ENCODE measurements at regions not wholly inside any gene's neighbourhood (a gene's known extent, or its start where the extent isn't known, plus 50 kb on each side); places are given as distances from the start of the nearest gene placed in this dataset.

DNA sequence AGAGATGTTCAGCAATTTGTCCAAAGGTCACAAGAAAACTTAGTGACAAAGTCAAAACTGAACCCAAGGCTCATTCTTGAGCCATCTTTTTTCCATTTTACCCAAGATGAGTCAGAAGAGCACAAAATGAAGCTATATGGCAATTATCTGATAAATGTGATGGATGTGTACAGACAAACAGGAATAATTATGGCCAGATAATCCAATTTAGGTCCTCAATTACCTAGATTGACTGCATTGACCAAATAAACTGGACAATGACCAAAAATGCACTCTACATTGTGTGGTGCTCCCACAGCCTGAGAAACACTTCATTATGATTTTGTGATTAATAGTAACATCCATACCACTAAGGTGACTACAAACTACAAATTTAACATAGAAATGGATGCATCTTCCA lies 1105.8 kb downstream of the IGSF11 start:
- no peak for DNase-seq

- no peak for DNase-seq
Observed at GRCh38 chr3:117932441-117932840, 1102.2 kb downstream of the IGSF11 start.

GRCh38 chr3:117936159-117936558 lies 1098.5 kb downstream of the IGSF11 start:
- no peak for DNase-seq

DNA sequence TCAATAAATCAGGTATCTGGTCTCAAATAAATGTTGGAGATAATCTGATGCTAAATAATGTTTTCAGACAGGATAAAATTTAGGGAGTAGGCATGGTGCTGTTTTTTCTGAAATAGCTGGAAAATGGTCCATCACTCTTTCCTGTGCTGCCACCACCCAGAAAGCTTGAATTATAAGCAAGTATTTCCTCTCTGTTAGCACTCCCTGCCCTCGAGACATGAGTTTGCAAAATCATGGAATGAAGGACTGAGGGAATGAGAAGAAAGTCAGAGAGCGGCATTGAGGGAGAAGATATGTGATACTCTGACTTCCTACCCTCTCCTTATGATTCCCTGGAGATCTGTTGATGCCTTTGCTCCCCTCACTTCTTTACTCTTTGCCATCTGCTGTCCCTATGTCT lies 1095.7 kb downstream of the IGSF11 start:
- no peak for DNase-seq

DNA sequence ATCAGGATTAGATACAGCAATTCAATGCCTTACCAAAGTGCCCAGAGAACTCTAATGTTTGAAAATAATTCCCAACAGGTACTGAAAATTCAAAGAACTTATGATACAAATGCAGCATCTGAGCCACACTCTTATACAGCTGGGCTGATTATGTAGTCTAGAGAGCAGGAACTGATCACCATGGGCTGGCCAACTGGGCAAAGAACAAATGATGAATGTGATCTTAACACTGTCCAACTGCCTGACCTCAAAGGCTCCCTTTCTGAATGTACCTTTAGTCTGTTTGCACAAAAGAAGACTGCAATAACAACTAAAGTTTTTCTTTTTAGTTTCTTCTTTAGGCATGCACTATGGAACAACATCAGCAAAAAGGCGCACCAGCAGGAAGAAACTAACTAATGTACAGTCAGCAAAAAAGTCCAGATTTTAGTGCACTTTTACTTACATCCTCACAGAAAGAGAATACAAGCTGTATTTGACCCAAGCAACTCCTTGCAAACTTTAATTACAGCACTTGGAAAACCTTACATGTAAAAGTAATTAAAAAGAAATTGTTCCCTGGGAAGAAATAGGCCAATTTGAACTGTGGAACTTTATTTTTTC lies 1095.1 kb downstream of the IGSF11 start:
- no peak for DNase-seq

- DNase-seq, result no peak
Observed at GRCh38 chr3:117941015-117941414, 1093.6 kb downstream of the IGSF11 start.

GRCh38 chr3:117941756-117942155 lies 1092.9 kb downstream of the IGSF11 start:
- no peak for DNase-seq

DNA sequence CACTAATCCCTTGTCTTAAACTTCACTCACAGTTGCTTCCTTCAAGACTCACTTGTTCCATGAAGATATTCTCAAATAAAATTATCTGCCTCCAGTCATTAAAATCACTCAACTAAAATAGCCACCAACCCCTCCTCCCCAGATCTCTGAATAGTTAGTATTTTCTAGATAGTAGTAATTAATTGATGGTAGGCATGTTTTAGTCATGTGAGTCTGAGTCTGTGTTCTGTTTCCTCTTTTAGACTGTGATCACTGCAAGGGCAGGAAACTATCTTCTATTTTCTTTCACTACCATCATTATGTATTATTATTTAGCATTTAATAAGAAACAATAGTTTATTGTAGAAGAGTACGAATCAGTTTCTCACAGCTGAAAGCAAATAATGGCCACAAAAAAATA lies 1080.5 kb downstream of the IGSF11 start:
- DNase-seq, result no peak

- DNase-seq, result peak; percentile 19
Observed at GRCh38 chr3:117955196-117955595, 1079.5 kb downstream of the IGSF11 start.

DNA sequence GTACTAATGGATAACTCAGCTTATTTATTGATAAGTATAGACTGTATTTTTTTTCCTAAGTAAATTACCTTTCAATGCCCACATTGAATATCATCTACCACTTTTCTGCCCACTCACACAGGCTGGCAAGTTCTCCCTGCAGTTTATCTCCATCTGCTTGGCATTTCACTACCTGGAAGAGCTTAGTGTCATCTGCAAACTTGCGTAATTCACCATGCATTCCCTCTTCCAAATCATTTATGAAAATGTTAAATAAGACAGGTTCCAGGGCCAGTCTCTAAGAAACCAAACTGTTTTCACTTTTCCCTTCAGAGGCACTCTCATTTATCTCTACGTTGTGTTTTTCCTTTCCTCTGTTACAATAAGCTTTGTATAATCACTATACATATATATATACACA lies 1076.6 kb downstream of the IGSF11 start:
- DNase-seq, result no peak

- DNase-seq, result no peak
Observed at GRCh38 chr3:117962750-117963149, 1071.9 kb downstream of the IGSF11 start.

- no peak for DNase-seq
Observed at GRCh38 chr3:117963858-117964257, 1070.8 kb downstream of the IGSF11 start.

GRCh38 chr3:117964814-117965213 lies 1069.8 kb downstream of the IGSF11 start:
- no peak for DNase-seq

DNA sequence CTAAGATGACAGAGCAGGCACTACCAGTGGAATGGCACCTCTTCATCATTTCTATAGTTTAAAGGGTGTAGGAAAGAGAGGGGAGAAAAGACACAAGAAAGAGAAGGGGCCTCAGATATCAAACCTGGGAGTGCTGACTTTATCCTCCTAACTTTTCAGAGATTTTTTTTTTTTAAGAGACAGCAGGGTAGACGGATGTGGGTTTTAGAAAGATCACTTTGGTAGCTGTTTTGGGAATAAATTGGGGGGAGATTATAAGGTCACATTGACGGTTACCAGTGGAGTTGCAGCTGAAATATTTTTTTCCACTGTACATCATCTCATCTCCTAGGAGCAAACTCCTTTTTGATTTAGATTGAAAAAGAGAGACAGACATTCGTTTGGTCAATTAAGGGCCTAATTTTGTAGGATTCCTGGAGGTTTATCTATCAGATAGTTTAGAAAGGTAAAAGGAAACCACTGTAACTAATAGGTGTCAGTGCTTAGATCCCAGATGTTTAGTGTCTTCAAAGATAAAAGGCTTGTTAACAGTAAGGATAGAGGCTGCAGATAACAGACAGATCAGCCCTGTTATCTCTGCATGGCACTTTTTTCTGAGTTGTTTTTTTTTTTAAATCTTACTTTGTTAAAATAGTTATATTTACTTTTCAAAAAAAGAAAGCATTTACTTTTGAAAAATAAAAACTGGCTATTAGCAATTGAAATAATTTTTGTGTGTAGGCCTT lies 1057.0 kb downstream of the IGSF11 start:
- DNase-seq, result no peak

DNA sequence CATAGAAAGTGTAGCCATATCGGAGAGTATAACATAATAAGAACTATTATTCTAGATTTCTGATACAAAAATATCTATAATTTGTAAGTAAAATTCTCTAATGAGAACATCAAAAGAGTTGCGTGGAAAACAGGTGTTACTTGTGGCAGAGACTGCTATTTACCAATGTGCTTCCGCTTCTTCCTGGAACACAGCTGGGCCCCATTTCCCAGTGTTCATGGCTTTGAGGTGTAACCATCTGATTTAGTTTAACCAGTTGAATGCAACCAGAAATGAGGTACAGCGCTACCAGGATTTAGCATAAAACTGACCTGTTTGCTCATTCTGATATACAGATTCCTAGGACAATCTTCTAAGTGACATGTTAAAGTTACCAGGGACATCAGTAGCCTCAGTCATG lies 1055.2 kb downstream of the IGSF11 start:
- DNase-seq, result no peak

DNA sequence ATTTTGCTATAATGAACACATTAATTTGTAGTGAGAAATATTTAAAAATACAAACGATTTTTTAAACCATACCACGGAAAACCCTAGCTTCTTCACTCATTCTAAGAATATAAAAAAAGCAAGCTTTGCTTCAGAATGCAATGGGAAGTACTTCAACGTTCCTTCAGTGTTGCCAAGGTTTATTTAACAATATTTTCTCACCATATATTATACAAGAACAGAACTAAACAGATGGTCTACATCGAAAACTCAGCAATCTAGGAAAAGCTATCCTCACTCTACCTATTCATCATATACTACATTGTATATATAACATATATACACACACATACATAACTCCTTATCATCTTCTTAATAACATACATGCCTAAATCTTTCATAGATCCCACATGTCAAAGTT lies 1047.4 kb downstream of the IGSF11 start:
- DNase-seq, result no peak

DNA sequence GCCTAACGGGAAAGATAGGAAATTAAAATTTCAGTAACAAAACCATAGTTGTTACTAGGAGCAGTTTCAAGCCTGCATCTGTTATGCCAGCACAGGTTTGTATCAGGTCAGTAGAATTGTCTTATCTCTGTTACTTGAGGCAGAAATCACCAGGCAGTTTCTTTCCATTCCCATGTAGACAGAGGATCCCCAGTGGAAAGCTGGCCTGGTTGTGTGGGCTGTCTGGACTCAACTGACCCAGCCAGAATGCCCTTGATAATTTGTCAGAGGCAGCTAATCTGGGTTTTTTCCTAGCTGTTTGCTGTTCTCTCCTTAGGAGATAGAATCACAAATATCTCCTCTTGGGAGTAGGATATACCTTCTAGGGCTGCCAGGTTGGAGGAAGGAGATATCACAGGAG lies 1044.7 kb downstream of the IGSF11 start:
- no peak for DNase-seq

DNA sequence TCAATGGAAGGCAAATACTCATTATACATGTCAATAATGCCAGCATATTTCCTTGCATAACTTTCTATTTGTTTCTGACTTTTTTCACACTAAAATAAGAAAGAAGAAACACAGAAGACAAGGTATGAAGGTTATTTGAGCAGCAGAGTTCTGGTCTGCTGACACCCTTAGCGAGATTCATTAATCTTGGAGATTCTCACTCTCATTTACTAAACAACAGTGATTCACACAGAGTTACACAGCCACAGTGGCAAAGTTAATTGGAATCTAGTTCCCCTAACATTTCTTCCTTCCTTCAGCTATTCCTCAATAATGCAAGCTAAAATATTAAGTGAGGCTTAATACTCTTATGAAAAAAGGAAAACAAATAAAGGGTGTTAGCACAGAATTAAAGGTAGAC lies 1044.0 kb downstream of the IGSF11 start:
- no peak for DNase-seq

GRCh38 chr3:117995842-117996437 lies 1038.7 kb downstream of the IGSF11 start:
- DNase-seq, result peak; percentile 29

DNA sequence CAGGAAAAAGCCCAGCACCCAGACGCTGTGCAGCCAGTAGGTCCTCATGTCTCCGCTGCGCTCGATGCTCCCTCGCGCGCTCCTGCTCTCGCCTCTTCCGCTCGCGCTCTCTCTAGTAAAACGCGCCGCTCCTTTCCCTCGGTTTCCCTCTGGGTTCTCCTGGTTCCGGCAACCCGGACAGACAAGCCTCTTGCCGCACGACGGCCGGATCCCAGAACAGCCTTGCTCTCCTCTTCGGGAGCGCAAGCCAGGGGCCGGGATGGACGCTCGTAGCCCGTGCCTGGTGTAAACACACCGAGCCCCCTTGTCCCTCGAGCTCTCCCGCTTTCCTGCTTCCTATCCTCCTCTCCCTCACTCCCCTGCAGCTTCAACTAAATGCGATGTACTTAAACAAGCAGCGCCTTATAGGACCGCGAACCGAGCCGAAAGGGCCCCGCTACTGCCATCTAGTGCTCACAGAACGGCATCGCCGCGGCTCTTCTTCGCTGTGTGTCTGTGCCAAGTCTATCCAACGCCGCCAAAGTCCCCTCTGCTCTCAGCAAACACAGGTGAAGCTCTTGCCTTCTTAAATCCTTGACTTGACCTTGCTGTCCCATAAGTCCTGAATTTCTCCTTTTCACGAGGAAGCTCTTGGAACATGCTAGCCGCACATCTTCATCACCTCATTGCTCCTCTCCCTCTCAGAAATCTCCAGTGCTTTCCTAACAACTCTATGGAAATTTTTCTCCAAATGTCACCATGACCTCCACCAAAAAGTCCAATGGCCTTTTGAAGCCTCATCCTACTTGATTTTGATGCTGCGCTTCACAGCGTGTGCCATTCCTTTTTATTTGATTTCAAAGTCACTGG lies 1037.2 kb downstream of the IGSF11 start:
- peak; percentile 90 for DNase-seq

GRCh38 chr3:117998071-117998470 lies 1036.6 kb downstream of the IGSF11 start:
- DNase-seq, result no peak

DNA sequence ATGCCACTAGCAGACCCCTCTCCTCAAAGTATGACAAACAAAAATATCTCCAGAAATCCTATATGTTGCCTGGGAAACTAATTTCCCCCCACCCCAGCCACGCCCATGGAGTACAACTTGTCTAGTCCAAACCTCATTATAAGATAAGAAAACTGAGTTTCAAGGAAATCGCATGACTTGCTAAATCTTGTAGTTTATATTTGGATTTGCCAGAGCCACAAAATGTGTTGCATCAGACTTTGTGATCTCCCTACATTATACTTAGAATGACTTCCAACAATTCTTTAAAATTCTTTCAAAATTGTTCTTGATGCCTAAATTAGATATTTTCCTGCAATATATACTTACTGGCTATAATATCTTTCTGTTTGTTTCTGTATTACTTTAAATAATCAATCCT lies 1034.4 kb downstream of the IGSF11 start:
- DNase-seq, result no peak

GRCh38 chr3:118001380-118001779 lies 1033.3 kb downstream of the IGSF11 start:
- DNase-seq, result no peak

DNA sequence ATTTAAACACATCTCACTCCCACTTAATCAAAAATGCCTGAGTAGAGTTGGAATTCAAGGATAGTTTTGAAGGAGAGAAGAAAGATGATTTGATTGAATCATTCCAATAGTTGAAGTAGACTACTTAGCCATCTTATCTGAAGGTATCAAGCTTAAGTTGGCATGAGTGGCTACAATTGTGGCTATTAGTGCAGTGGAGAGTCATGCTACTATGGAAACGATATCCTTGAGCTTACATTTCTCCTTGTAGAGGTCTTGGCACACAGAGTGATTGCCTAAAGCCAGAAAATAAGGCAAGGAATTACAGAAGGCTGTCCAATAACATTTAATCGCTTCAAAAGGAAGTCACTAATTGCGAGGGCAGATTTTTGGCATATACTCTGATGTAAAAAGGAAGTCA lies 1022.7 kb downstream of the IGSF11 start:
- DNase-seq, result no peak

Data from SHP77 treated with DMSO at 0.1 percent for 48 hours (cell line).